PFSK-1 (cell line): ENCODE measurements at regions not wholly inside any gene's neighbourhood (a gene's known extent, or its start where the extent isn't known, plus 50 kb on each side); places are given as distances from the start of the nearest gene placed in this dataset.

Experiments used
- FOXP2 ChIP-seq: optimal IDR thresholded peaks from 2 replicates; pipeline ENCODE3; 2011; ENCODE audit warnings: borderline replicate concordance, control low read depth, inconsistent platforms; ENCODE audit not compliant: insufficient read depth; ENCODE audit errors: extremely low read length, extremely low read depth
- POLR2AphosphoS5 ChIP-seq: IDR thresholded peaks from 2 replicates; pipeline ENCODE4 v1.6.1; 2012; ENCODE audit warnings: low read depth, mild to moderate bottlenecking, control low read depth, low read length, moderate library complexity
- SIN3A ChIP-seq: IDR thresholded peaks from 2 replicates; pipeline ENCODE4 v1.6.1; 2012; ENCODE audit warnings: mild to moderate bottlenecking, low read length, moderate library complexity, borderline replicate concordance; ENCODE audit not compliant: insufficient read depth
- TAF1 ChIP-seq: IDR thresholded peaks from 2 replicates; pipeline ENCODE4 v1.6.1; 2012; ENCODE audit warnings: low read length, control low read depth, borderline replicate concordance; ENCODE audit not compliant: insufficient read depth
- TF ChIP-seq, protein P1 (sequence below), 2 experiments: IDR thresholded peaks; 2 replicates each; pipeline versions ENCODE4 v1.6.1 to v1.8.0; 2011 to 2012; ENCODE audit warnings: low read depth in 2 of 2, low read length in 2 of 2, control low read depth in 1 of 2, inconsistent platforms in 1 of 2, mild to moderate bottlenecking in 1 of 2, moderate library complexity in 1 of 2; ENCODE audit not compliant: insufficient read depth in 1 of 2

DNA sequence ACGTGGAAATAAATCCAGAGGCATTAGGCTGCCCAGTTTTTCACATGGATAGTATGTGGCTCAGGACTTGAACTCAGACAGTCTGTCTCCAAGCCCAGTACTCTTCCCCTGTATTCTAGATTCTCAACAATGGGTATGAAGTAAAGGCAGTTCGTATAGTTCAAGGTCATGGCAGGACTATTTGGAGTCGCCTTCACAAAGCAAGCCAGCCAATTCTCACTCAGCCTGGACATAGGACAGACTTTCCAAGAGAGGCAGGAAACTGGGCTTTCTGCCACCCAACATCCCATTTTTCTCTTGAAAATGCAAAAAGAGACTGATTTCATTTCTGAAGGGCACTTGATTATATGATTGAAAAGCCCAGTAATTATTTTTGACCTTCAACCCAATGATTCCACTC is 111.0 kb downstream of the EDN1 start:
- no peak for TF ChIP-seq FOXP2
- no peak for TF ChIP-seq POLR2AphosphoS5
- no peak for TF ChIP-seq TAF1
- TF ChIP-seq SIN3A: no peak

GRCh38 chr6:12403201-12403826 is 113.2 kb downstream of the EDN1 start:
- TF ChIP-seq POLR2AphosphoS5: no peak
- TF ChIP-seq, protein P1, sequence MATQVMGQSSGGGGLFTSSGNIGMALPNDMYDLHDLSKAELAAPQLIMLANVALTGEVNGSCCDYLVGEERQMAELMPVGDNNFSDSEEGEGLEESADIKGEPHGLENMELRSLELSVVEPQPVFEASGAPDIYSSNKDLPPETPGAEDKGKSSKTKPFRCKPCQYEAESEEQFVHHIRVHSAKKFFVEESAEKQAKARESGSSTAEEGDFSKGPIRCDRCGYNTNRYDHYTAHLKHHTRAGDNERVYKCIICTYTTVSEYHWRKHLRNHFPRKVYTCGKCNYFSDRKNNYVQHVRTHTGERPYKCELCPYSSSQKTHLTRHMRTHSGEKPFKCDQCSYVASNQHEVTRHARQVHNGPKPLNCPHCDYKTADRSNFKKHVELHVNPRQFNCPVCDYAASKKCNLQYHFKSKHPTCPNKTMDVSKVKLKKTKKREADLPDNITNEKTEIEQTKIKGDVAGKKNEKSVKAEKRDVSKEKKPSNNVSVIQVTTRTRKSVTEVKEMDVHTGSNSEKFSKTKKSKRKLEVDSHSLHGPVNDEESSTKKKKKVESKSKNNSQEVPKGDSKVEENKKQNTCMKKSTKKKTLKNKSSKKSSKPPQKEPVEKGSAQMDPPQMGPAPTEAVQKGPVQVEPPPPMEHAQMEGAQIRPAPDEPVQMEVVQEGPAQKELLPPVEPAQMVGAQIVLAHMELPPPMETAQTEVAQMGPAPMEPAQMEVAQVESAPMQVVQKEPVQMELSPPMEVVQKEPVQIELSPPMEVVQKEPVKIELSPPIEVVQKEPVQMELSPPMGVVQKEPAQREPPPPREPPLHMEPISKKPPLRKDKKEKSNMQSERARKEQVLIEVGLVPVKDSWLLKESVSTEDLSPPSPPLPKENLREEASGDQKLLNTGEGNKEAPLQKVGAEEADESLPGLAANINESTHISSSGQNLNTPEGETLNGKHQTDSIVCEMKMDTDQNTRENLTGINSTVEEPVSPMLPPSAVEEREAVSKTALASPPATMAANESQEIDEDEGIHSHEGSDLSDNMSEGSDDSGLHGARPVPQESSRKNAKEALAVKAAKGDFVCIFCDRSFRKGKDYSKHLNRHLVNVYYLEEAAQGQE (IDR thresholded peaks at IDR 0.05; ENCODE audit: insufficient read depth in 1 of 2, low read depth in 2 of 2, low read length in 2 of 2): no peak

DNA sequence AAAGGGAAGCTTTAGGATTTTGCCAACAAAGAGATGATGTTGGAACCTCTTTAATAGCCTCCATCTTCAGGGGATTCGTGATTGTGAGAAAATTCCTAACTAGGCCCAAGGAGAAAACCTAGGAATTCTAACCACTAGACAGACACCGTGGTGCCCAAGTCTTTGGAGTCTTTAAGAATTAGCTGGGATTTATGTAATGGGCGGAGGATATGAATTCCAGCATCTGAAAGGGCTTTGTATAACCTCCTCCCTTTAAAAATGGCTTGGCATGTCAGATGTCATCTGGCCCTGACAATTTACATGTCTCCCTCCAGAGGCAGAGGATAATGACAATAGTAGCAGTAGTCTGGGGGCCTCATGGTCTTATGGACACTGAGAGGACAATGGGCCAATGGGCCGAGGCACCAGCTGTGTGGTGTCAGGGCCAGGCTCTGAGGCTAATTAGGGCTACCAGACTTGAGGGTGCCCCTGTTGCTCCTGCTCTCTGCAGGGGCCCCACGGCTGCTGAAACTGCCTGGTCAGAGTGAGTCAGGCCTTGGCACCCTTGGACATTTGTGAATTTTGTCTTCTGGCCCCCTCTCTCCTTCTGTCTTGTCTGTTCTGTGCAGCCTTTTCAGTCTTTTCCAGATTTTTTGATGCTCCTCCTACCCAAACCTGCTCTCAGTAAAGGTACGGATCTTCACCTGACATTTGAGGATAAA is 113.9 kb downstream of the EDN1 start:
- no peak for TF ChIP-seq FOXP2

- TF ChIP-seq POLR2AphosphoS5 (no peak), FOXP2 (no peak), TAF1 (no peak), SIN3A (no peak)
These were observed 114.5 kb downstream of the EDN1 start for GRCh38 chr6:12404651-12405050.

GRCh38 chr6:12408752-12409151 is 118.6 kb downstream of the EDN1 start:
- TF ChIP-seq, protein P1 (IDR thresholded peaks at IDR 0.05; ENCODE audit: insufficient read depth in 1 of 2, low read depth in 2 of 2, low read length in 2 of 2): no peak
- TF ChIP-seq POLR2AphosphoS5: no peak

- TF ChIP-seq SIN3A (no peak), TAF1 (no peak), FOXP2 (no peak), POLR2AphosphoS5 (no peak)
- TF ChIP-seq, protein P1 (IDR thresholded peaks at IDR 0.05; ENCODE audit: insufficient read depth in 1 of 2, low read depth in 2 of 2, low read length in 2 of 2): no peak
These were observed 120.8 kb downstream of the EDN1 start for GRCh38 chr6:12410946-12411345.
